ENCODE measurements at regions not wholly inside any gene's neighbourhood (a gene's known extent, or its start where the extent isn't known, plus 50 kb on each side); places are given as distances from the start of the nearest gene placed in this dataset.
"Not testable (repeated sequence)": the region's sequence is repeated elsewhere in the genome, so short reads cannot be mapped to it uniquely, and the experiment has no call there.

- no peak overlapping the region for H3K4me3 Mint-ChIP-seq
- ChIA-PET CTCF (interaction anchor here (1.0 to 1.2 kb wide), 2 partner anchors 11 to 77 kb away, joined by 3 to 4 read pairs; no protein-coding TSS in a partner anchor), POLR2A (no interaction called here)
- peaks cover 6% of the 10 kb centered on the region for H3K9me3 Mint-ChIP-seq
- no peak for DNase-seq
- peaks cover 26% of the 10 kb centered on the region for H3K4me1 Mint-ChIP-seq
- peaks cover 22% of the 10 kb centered on the region for H3K27me3 Mint-ChIP-seq
- H3K36me3 Mint-ChIP-seq (ENCODE audit: low read depth), result no peaks in the 10 kb centered on the region
- H3K27ac Mint-ChIP-seq, result no peak overlapping the region
These were observed 61.7 kb upstream of the ECHDC3 start for GRCh38 chr10:11680496-11680895.

GRCh38 chr10:11679946-11680345 is 62.2 kb upstream of the ECHDC3 start:
- no peak overlapping the region for H3K27ac Mint-ChIP-seq
- CTCF ChIA-PET, result interaction anchor here (1.0 to 1.2 kb wide), 2 partner anchors 12 to 78 kb away, joined by 3 to 4 read pairs; no protein-coding TSS in a partner anchor
- H3K9me3 Mint-ChIP-seq, result peaks cover 10% of the 10 kb centered on the region
- POLR2A ChIA-PET, result no interaction called here
- DNase-seq, result no peak
- no peak overlapping the region for H3K4me3 Mint-ChIP-seq
- H3K36me3 Mint-ChIP-seq (ENCODE audit: low read depth), result no peaks in the 10 kb centered on the region
- peaks cover 20% of the 10 kb centered on the region for H3K4me1 Mint-ChIP-seq
- H3K27me3 Mint-ChIP-seq, result peaks cover 22% of the 10 kb centered on the region

- Mint-ChIP-seq H3K9me3 (peaks cover 10% of the 10 kb centered on the region), H3K4me3 (no peak overlapping the region), H3K36me3 (ENCODE audit: low read depth) (no peaks in the 10 kb centered on the region), H3K27me3 (peaks cover 26% of the 10 kb centered on the region), H3K27ac (no peak overlapping the region), H3K4me1 (peaks cover 13% of the 10 kb centered on the region)
- no peak for DNase-seq
- ChIA-PET POLR2A (interaction anchor here (0.8 kb wide), 1 partner anchor 28 kb away, joined by 7 read pairs; no protein-coding TSS in a partner anchor), CTCF (no interaction called here)
These were observed 63.9 kb upstream of the ECHDC3 start for GRCh38 chr10:11678074-11678793.

GRCh38 chr10:11677480-11677879 is 64.7 kb upstream of the ECHDC3 start:
- Mint-ChIP-seq H3K4me3 (no peak overlapping the region), H3K4me1 (peaks cover 12% of the 10 kb centered on the region), H3K27ac (no peak overlapping the region), H3K9me3 (peaks cover 10% of the 10 kb centered on the region), H3K36me3 (ENCODE audit: low read depth) (no peaks in the 10 kb centered on the region), H3K27me3 (peaks cover 26% of the 10 kb centered on the region)
- ChIA-PET CTCF (no interaction called here), POLR2A (interaction anchor here (0.8 kb wide), 1 partner anchor 29 kb away, joined by 7 read pairs; no protein-coding TSS in a partner anchor)
- DNase-seq, result no peak

- H3K27ac Mint-ChIP-seq, result no peak overlapping the region
- ChIA-PET CTCF (interaction anchor here (0.6 kb wide), 1 partner anchor 356 kb away, joined by 5 read pairs; no protein-coding TSS in a partner anchor), POLR2A (no interaction called here)
- peaks cover 20% of the 10 kb centered on the region for H3K4me1 Mint-ChIP-seq
- H3K9me3 Mint-ChIP-seq, result peaks cover 10% of the 10 kb centered on the region
- no peaks in the 10 kb centered on the region for H3K36me3 Mint-ChIP-seq (ENCODE audit: low read depth)
- peaks cover 16% of the 10 kb centered on the region for H3K27me3 Mint-ChIP-seq
- H3K4me3 Mint-ChIP-seq, result no peak overlapping the region
- DNase-seq, result no peak
These were observed 62.2 kb upstream of the USP6NL start for GRCh38 chr10:11673346-11674280.

GRCh38 chr10:11672836-11673235 is 61.4 kb upstream of the USP6NL start:
- H3K27me3 Mint-ChIP-seq, result peaks cover 16% of the 10 kb centered on the region
- CTCF ChIA-PET, result no interaction called here
- H3K27ac Mint-ChIP-seq, result no peak overlapping the region
- H3K4me1 Mint-ChIP-seq, result peaks cover 22% of the 10 kb centered on the region
- DNase-seq, result no peak
- H3K9me3 Mint-ChIP-seq, result peaks cover 10% of the 10 kb centered on the region
- H3K4me3 Mint-ChIP-seq, result no peak overlapping the region
- H3K36me3 Mint-ChIP-seq (ENCODE audit: low read depth), result no peaks in the 10 kb centered on the region
- POLR2A ChIA-PET, result no interaction called here

GRCh38 chr10:11670381-11670780 is 58.9 kb upstream of the USP6NL start:
- ChIA-PET CTCF (no interaction called here), POLR2A (no interaction called here)
- Mint-ChIP-seq H3K36me3 (ENCODE audit: low read depth) (no peaks in the 10 kb centered on the region), H3K9me3 (peaks cover 6% of the 10 kb centered on the region), H3K27ac (no peak overlapping the region), H3K4me1 (peaks cover 22% of the 10 kb centered on the region), H3K4me3 (no peak overlapping the region), H3K27me3 (peaks cover 12% of the 10 kb centered on the region)
- DNase-seq, result no peak

- H3K27ac Mint-ChIP-seq, result peak overlapping the region; percentile 10
- ChIA-PET POLR2A (no interaction called here), CTCF (interaction anchor here (0.5 to 0.6 kb wide), 2 partner anchors 30 to 1462 kb away, joined by 3 read pairs; no protein-coding TSS in a partner anchor)
- no peak for DNase-seq
- H3K27me3 Mint-ChIP-seq, result peaks cover 18% of the 10 kb centered on the region
- H3K4me3 Mint-ChIP-seq, result no peak overlapping the region
- H3K36me3 Mint-ChIP-seq (ENCODE audit: low read depth), result no peaks in the 10 kb centered on the region
- H3K4me1 Mint-ChIP-seq, result peaks cover 20% of the 10 kb centered on the region
- H3K9me3 Mint-ChIP-seq, result peaks cover 3% of the 10 kb centered on the region
These were observed 57.6 kb upstream of the USP6NL start for GRCh38 chr10:11668847-11669610.

- Mint-ChIP-seq H3K9me3 (peaks cover 3% of the 10 kb centered on the region), H3K27ac (no peak overlapping the region), H3K36me3 (ENCODE audit: low read depth) (no peaks in the 10 kb centered on the region), H3K4me1 (peaks cover 12% of the 10 kb centered on the region), H3K27me3 (peaks cover 15% of the 10 kb centered on the region), H3K4me3 (no peak overlapping the region)
- no peak for DNase-seq
- POLR2A ChIA-PET, result no interaction called here
- CTCF ChIA-PET, result no interaction called here
These were observed 56.3 kb upstream of the USP6NL start for GRCh38 chr10:11667756-11668155.

GRCh38 chr10:11663763-11664555 is 52.5 kb upstream of the USP6NL start:
- H3K9me3 Mint-ChIP-seq, result peaks cover 3% of the 10 kb centered on the region
- no peak overlapping the region for H3K27ac Mint-ChIP-seq
- H3K27me3 Mint-ChIP-seq, result peaks cover 20% of the 10 kb centered on the region
- peaks cover 14% of the 10 kb centered on the region for H3K4me1 Mint-ChIP-seq
- no peak overlapping the region for H3K4me3 Mint-ChIP-seq
- no peaks in the 10 kb centered on the region for H3K36me3 Mint-ChIP-seq (ENCODE audit: low read depth)
- DNase-seq, result no peak
- POLR2A ChIA-PET, result no interaction called here
- CTCF ChIA-PET, result no interaction called here

- peaks cover 11% of the 10 kb centered on the region for H3K4me1 Mint-ChIP-seq
- H3K9me3 Mint-ChIP-seq; H3K4me3 Mint-ChIP-seq; POLR2A ChIA-PET; H3K27ac Mint-ChIP-seq; DNase-seq; H3K36me3 Mint-ChIP-seq (ENCODE audit: low read depth): not testable (repeated sequence)
- H3K27me3 Mint-ChIP-seq, result peaks cover 20% of the 10 kb centered on the region
- CTCF ChIA-PET, result interaction anchor here (0.6 kb wide), 2 partner anchors 228 to 1622 kb away, joined by 3 read pairs; no protein-coding TSS in a partner anchor
These were observed 51.7 kb upstream of the USP6NL start for GRCh38 chr10:11663126-11663515.

- POLR2A ChIA-PET, result no interaction called here
- no peak overlapping the region for H3K4me3 Mint-ChIP-seq
- DNase-seq, result no peak
- H3K36me3 Mint-ChIP-seq (ENCODE audit: low read depth), result no peaks in the 10 kb centered on the region
- CTCF ChIA-PET, result no interaction called here
- H3K27ac Mint-ChIP-seq, result no peak overlapping the region
- H3K9me3 Mint-ChIP-seq, result peaks cover 3% of the 10 kb centered on the region
- H3K27me3 Mint-ChIP-seq, result peaks cover 20% of the 10 kb centered on the region
- H3K4me1 Mint-ChIP-seq, result peaks cover 11% of the 10 kb centered on the region
These were observed 50.0 kb upstream of the USP6NL start for GRCh38 chr10:11661441-11661840.
